Large intestine (tissue), 3 donors: ENCODE measurements at regions not wholly inside any gene's neighbourhood (a gene's known extent, or its start where the extent isn't known, plus 50 kb on each side); places are given as distances from the start of the nearest gene placed in this dataset.
"Not testable (repeated sequence)": the region's sequence is repeated elsewhere in the genome, so short reads cannot be mapped to it uniquely, and the experiment has no call there.

Experiments used
- DNase-seq, 2 donors: peaks; one replicate each; pipeline versions ENCODE4 v3.0.0 to v3.0.0-alpha.2; 2013
- H3K27ac ChIP-seq: one replicate; pipeline ENCODE4 v1.5.1; 2013; ENCODE audit warnings: low read length
- H3K27me3 ChIP-seq: 2 replicates; pipeline ENCODE4 v1.6.1; 2013; ENCODE audit warnings: low read length; ENCODE audit not compliant: control insufficient read depth, insufficient read depth
- H3K36me3 ChIP-seq: 2 replicates; pipeline ENCODE4 v1.6.1; 2013; ENCODE audit warnings: low read length; ENCODE audit not compliant: control insufficient read depth, insufficient read depth
- H3K4me1 ChIP-seq: one replicate; pipeline ENCODE4 v1.6.1; 2013; ENCODE audit warnings: low read length; ENCODE audit not compliant: control insufficient read depth, insufficient read depth
- H3K4me3 ChIP-seq: one replicate; pipeline ENCODE4 v1.5.1; 2013; ENCODE audit warnings: low read length
- H3K9me3 ChIP-seq: one replicate; pipeline ENCODE4 v1.6.1; 2013; ENCODE audit warnings: mild to moderate bottlenecking, low read depth, low read length, moderate library complexity; ENCODE audit not compliant: control insufficient read depth
- WGBS: methylation state at CpG from one replicate; pipeline ENCODE4 v1.1.5; 2013; ENCODE audit warnings: low lambda C conversion rate; ENCODE audit not compliant: insufficient coverage; 5-methylcytosine and 5-hydroxymethylcytosine counted together

- not testable (repeated sequence) for H3K9me3 ChIP-seq, H3K4me3 ChIP-seq, H3K27ac ChIP-seq, H3K27me3 ChIP-seq, H3K4me1 ChIP-seq, DNase-seq, H3K36me3 ChIP-seq
- no CpG with 5 or more reads among the region's 2 CpGs for WGBS
These were observed 1199.0 kb downstream of the TYW1 start for GRCh38 chr7:68195642-68196041.

GRCh38 chr7:68200051-68200670 lies 1203.5 kb downstream of the TYW1 start:
- H3K27me3 ChIP-seq, result no peaks in the 10 kb centered on the region
- H3K4me3 ChIP-seq, result no peak overlapping the region
- no peak overlapping the region for H3K27ac ChIP-seq
- no peaks in the 10 kb centered on the region for H3K9me3 ChIP-seq
- no peaks in the 10 kb centered on the region for H3K36me3 ChIP-seq
- no peak for DNase-seq
- 89% methylated on average over 3 of the region's 12 CpGs for WGBS
- no peaks in the 10 kb centered on the region for H3K4me1 ChIP-seq

- no peaks in the 10 kb centered on the region for H3K36me3 ChIP-seq
- H3K27ac ChIP-seq, result no peak overlapping the region
- H3K4me1 ChIP-seq, result no peaks in the 10 kb centered on the region
- H3K4me3 ChIP-seq, result no peak overlapping the region
- H3K9me3 ChIP-seq, result peaks cover 4% of the 10 kb centered on the region
- DNase-seq, result no peak
- H3K27me3 ChIP-seq, result no peaks in the 10 kb centered on the region
- no CpG with 5 or more reads among the region's 8 CpGs for WGBS
These were observed 1206.6 kb downstream of the TYW1 start for GRCh38 chr7:68203251-68203650.

- no peaks in the 10 kb centered on the region for H3K4me1 ChIP-seq
- H3K9me3 ChIP-seq, result peaks cover 4% of the 10 kb centered on the region
- WGBS, result 71% methylated on average over 2 of the region's 7 CpGs
- no peaks in the 10 kb centered on the region for H3K27me3 ChIP-seq
- H3K4me3 ChIP-seq, result no peak overlapping the region
- DNase-seq, result no peak
- H3K27ac ChIP-seq, result no peak overlapping the region
- no peaks in the 10 kb centered on the region for H3K36me3 ChIP-seq
These were observed 1209.2 kb downstream of the TYW1 start for GRCh38 chr7:68205826-68206225.

- no CpG with 5 or more reads among the region's 11 CpGs for WGBS
- no peaks in the 10 kb centered on the region for H3K36me3 ChIP-seq
These were observed 1210.4 kb downstream of the TYW1 start for GRCh38 chr7:68206946-68207485.

GRCh38 chr7:68207676-68208075 lies 1211.0 kb downstream of the TYW1 start:
- no CpG with 5 or more reads among the region's 8 CpGs for WGBS
- no peak overlapping the region for H3K27ac ChIP-seq

More at GRCh38 chr7:68206946-68207485, 1210.4 kb downstream of the TYW1 start:
- H3K27me3 ChIP-seq, result no peaks in the 10 kb centered on the region
- H3K4me3 ChIP-seq, result no peak overlapping the region
- H3K9me3 ChIP-seq, result peaks cover 4% of the 10 kb centered on the region
- H3K4me1 ChIP-seq, result no peaks in the 10 kb centered on the region
- no peak for DNase-seq
- no peak overlapping the region for H3K27ac ChIP-seq

GRCh38 chr7:68209486-68209885 lies 1212.9 kb downstream of the TYW1 start:
- no CpG with 5 or more reads among the region's 6 CpGs for WGBS
- DNase-seq, result no peak
- no peak overlapping the region for H3K27ac ChIP-seq
- H3K4me3 ChIP-seq, result no peak overlapping the region
- no peaks in the 10 kb centered on the region for H3K4me1 ChIP-seq
- H3K36me3 ChIP-seq, result no peaks in the 10 kb centered on the region
- no peaks in the 10 kb centered on the region for H3K27me3 ChIP-seq
- peaks cover 4% of the 10 kb centered on the region for H3K9me3 ChIP-seq

More at GRCh38 chr7:68207676-68208075, 1211.0 kb downstream of the TYW1 start:
- peaks cover 4% of the 10 kb centered on the region for H3K9me3 ChIP-seq
- no peaks in the 10 kb centered on the region for H3K27me3 ChIP-seq
- H3K4me1 ChIP-seq, result no peaks in the 10 kb centered on the region
- no peak overlapping the region for H3K4me3 ChIP-seq
- DNase-seq, result no peak
- no peaks in the 10 kb centered on the region for H3K36me3 ChIP-seq

GRCh38 chr7:68213838-68214237 lies 1217.2 kb downstream of the TYW1 start:
- Histone ChIP-seq H3K27me3 (no peaks in the 10 kb centered on the region), H3K36me3 (no peaks in the 10 kb centered on the region), H3K4me3 (no peak overlapping the region), H3K9me3 (no peaks in the 10 kb centered on the region), H3K4me1 (no peaks in the 10 kb centered on the region), H3K27ac (no peak overlapping the region)
- WGBS, result no CpG with 5 or more reads among the region's 3 CpGs
- no peak for DNase-seq

GRCh38 chr7:68216051-68216450 lies 1219.4 kb downstream of the TYW1 start:
- Histone ChIP-seq H3K9me3 (no peaks in the 10 kb centered on the region), H3K4me3 (no peak overlapping the region), H3K36me3 (no peaks in the 10 kb centered on the region), H3K27ac (no peak overlapping the region), H3K27me3 (no peaks in the 10 kb centered on the region), H3K4me1 (no peaks in the 10 kb centered on the region)
- WGBS, result no CpG with 5 or more reads among the region's 5 CpGs
- DNase-seq, result no peak

GRCh38 chr7:68217426-68217825 lies 1220.8 kb downstream of the TYW1 start:
- Histone ChIP-seq H3K4me1 (no peaks in the 10 kb centered on the region), H3K27me3 (no peaks in the 10 kb centered on the region), H3K4me3 (no peak overlapping the region), H3K36me3 (no peaks in the 10 kb centered on the region), H3K9me3 (no peaks in the 10 kb centered on the region), H3K27ac (no peak overlapping the region)
- WGBS, result no CpG with 5 or more reads among the region's 2 CpGs
- DNase-seq, result no peak

- Histone ChIP-seq H3K27ac (no peak overlapping the region), H3K36me3 (no peaks in the 10 kb centered on the region), H3K4me3 (no peak overlapping the region), H3K27me3 (no peaks in the 10 kb centered on the region), H3K9me3 (no peaks in the 10 kb centered on the region), H3K4me1 (no peaks in the 10 kb centered on the region)
- WGBS, result no CpG with 5 or more reads among the region's 1 CpG
- no peak for DNase-seq
These were observed 1221.8 kb downstream of the TYW1 start for GRCh38 chr7:68218461-68218860.
